ENCODE measurements at regions not wholly inside any gene's neighbourhood (a gene's known extent, or its start where the extent isn't known, plus 50 kb on each side); places are given as distances from the start of the nearest gene placed in this dataset.

- no peak for DNase-seq (ENCODE audit: low read depth)
Measured at GRCh38 chrX:121102101-121102500, 54.7 kb downstream of the GLUD2 start.

- no peak for DNase-seq (ENCODE audit: low read depth)
Measured at GRCh38 chrX:121103381-121103780, 56.0 kb downstream of the GLUD2 start.

- DNase-seq (ENCODE audit: low read depth): no peak
Measured at GRCh38 chrX:121106484-121107235, 59.2 kb downstream of the GLUD2 start.

- DNase-seq (ENCODE audit: low read depth): no peak
Measured at GRCh38 chrX:121109986-121110385, 62.6 kb downstream of the GLUD2 start.

GRCh38 chrX:121110536-121110935, 63.1 kb downstream of the GLUD2 start:
- DNase-seq (ENCODE audit: low read depth): no peak

GRCh38 chrX:121114691-121115090, 67.3 kb downstream of the GLUD2 start:
- no peak for DNase-seq (ENCODE audit: low read depth)

GRCh38 chrX:121120690-121121605, 73.5 kb downstream of the GLUD2 start:
- no peak for DNase-seq (ENCODE audit: low read depth)

- DNase-seq (ENCODE audit: low read depth): no peak
Measured at GRCh38 chrX:121122332-121122731, 74.9 kb downstream of the GLUD2 start.

GRCh38 chrX:121128925-121129877, 81.8 kb downstream of the GLUD2 start:
- DNase-seq (ENCODE audit: low read depth): no peak

GRCh38 chrX:121132675-121133074, 85.3 kb downstream of the GLUD2 start:
- no peak for DNase-seq (ENCODE audit: low read depth)

GRCh38 chrX:121135488-121136207, 88.2 kb downstream of the GLUD2 start:
- no peak for DNase-seq (ENCODE audit: low read depth)

- no peak for DNase-seq (ENCODE audit: low read depth)
Measured at GRCh38 chrX:121146059-121146628, 98.7 kb downstream of the GLUD2 start.

- DNase-seq (ENCODE audit: low read depth): no peak
Measured at GRCh38 chrX:121150217-121150616, 102.8 kb downstream of the GLUD2 start.

GRCh38 chrX:121151293-121151692, 103.9 kb downstream of the GLUD2 start:
- no peak for DNase-seq (ENCODE audit: low read depth)

GRCh38 chrX:121154858-121155404, 107.5 kb downstream of the GLUD2 start:
- no peak for DNase-seq (ENCODE audit: low read depth)

- no peak for DNase-seq (ENCODE audit: low read depth)
Measured at GRCh38 chrX:121160987-121161386, 113.6 kb downstream of the GLUD2 start.

- no peak for DNase-seq (ENCODE audit: low read depth)
Measured at GRCh38 chrX:121161501-121161933, 114.1 kb downstream of the GLUD2 start.

- no peak for DNase-seq (ENCODE audit: low read depth)
Measured at GRCh38 chrX:121163443-121163842, 116.0 kb downstream of the GLUD2 start.

GRCh38 chrX:121165930-121166359, 118.5 kb downstream of the GLUD2 start:
- DNase-seq (ENCODE audit: low read depth): no peak
